ENCODE measurements at regions not wholly inside any gene's neighbourhood (a gene's known extent, or its start where the extent isn't known, plus 50 kb on each side); places are given as distances from the start of the nearest gene placed in this dataset.

- TF ChIP-seq EZH2phosphoT487 (IDR thresholded peaks at IDR 0.05; ENCODE audit: insufficient read depth, low read depth) (no peak), EZH2 (IDR thresholded peaks at IDR 0.05; ENCODE audit: insufficient read depth, poor library complexity, severe bottlenecking) (no peak)
Measured at GRCh38 chr13:50596156-50596555, 247.3 kb downstream of the DLEU7 start.

Measured in GM23248 (cell line).